Inflammatory macrophage treated with lipopolysaccharide for 1 hour (primary cell): ENCODE measurements at regions not wholly inside any gene's neighbourhood (a gene's known extent, or its start where the extent isn't known, plus 50 kb on each side); places are given as distances from the start of the nearest gene placed in this dataset.
A peak's percentile ranks its signal among the peaks of the same experiment; 100 is the strongest.

Source experiments
- DNase-seq, 2 donors: peaks; one replicate each; pipeline ENCODE4 v3.0.0-alpha.2; 2020 to 2022

- no peak for DNase-seq
Observed at GRCh38 chr3:117011687-117012250, 302.2 kb downstream of the TUSC7 start.

DNA sequence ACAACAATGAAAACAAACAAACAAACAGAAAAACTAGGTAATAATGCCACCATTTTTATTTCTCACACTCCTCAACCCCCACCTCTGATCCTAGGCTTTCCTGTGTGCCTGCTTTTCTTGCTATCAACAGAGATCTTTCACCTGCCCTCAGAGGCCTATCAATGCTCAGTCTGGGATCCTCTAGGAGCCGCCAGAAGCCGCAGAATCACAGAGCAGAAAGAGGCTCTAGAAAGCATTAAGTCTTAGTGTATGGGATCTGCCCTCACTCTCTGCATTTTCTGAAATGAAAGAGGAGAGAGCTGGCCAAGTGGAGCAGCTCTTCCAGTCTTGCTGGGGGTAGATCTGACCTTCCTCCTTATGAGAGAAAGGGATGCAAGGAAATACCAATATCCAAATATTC is 306.8 kb downstream of the TUSC7 start:
- no peak for DNase-seq

- DNase-seq, result no peak
Observed at GRCh38 chr3:117017135-117017894, 307.7 kb downstream of the TUSC7 start.

DNA sequence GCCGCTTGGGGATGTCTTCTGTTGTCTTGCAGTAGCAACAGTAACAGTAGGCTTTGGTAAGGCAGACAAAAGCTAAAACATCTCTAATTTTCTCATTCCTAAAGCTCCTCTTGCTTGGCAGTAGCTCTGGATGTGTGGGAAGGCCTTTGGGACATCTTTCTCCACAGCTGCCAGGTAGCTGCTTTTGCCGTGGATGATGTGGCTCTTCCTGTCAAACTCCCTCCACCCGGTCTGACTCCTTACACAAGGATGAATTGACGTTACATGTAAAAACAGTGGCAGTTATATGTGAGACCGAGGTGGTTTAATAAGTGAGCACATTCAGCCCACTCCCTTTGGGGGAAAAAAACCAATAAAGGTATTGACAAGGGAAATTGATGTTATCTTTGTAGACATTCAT is 309.1 kb downstream of the TUSC7 start:
- DNase-seq, result no peak

DNA sequence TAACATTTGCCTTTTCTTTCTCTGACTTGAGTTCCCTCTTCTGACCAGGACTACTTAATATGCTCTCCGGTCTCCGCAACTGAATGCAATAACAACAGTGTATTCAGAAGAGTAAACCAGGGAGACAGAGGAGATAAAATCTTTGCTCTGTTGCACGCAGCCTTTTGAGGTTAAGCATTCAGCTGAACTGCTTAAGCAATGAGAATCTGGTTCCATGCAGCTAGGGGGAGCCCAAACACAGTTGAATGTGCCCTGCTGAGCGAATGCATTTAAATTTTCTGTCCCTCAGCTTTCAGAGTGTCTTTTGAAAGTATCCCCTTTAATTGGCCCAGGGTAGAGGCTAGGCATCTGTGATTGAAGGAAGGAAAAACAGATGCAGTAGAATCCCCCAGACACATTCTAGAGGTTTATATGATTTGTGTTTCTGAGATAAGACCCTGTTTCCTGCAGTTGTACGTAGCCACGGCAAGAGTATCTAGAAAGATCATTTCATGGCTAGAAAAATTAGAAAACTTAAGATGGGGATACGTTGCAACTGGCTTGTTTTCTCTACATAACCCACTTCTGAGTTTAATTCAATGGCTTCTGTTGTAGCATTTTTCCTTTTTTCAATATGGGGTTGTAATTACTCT is 309.6 kb downstream of the TUSC7 start:
- peak; percentile 41 to 79 for DNase-seq

GRCh38 chr3:117026401-117026800 is 316.8 kb downstream of the TUSC7 start:
- no peak for DNase-seq

GRCh38 chr3:117035745-117036144 is 326.2 kb downstream of the TUSC7 start:
- DNase-seq, result peak in 1 of 2 donors; percentile 38

DNA sequence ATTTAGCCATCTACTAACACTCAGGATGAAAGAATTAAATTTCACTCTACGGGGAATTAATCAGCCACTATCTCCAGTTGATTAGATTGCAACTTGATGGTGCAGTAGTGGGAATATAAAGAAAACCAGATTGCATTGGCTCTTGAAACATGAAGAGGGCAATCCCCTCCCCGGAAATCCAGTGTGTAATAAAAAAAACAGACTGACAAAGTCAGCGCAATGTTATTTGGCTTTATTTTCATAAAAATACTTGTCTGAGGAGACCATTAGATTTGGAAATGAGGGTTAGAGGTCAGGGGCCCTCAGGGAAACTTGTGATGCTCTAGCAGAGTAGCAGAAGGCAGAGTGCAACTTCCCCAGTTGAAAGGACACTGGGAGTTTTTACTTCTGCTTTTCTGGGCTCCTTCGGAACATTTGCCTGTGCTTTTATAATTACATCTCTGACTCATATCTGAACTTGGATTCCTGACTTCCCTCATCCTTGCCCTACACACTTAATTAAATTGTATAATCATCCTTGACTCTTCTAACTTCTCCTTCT is 326.8 kb downstream of the TUSC7 start:
- DNase-seq, result peak; percentile 92 to 96

DNA sequence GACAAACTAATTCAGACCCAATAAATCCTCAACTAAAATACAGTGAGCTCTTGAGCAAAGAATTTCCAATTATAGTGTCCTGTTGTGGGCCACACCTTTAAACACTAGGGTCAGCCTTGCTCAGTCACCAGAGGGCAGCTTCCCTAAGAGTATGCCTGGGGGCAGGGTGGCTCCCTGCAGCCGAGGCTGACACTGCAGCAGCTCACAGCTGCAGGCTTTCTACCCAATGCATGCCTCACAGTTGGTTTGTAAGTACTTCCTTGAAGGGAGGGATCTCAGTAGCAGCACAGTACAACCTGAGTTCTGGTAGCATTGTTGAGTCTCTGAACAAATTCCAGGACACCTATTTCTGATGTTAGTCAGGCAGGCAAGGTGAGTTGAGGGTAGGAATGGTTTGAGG is 335.6 kb downstream of the TUSC7 start:
- DNase-seq, result no peak

DNA sequence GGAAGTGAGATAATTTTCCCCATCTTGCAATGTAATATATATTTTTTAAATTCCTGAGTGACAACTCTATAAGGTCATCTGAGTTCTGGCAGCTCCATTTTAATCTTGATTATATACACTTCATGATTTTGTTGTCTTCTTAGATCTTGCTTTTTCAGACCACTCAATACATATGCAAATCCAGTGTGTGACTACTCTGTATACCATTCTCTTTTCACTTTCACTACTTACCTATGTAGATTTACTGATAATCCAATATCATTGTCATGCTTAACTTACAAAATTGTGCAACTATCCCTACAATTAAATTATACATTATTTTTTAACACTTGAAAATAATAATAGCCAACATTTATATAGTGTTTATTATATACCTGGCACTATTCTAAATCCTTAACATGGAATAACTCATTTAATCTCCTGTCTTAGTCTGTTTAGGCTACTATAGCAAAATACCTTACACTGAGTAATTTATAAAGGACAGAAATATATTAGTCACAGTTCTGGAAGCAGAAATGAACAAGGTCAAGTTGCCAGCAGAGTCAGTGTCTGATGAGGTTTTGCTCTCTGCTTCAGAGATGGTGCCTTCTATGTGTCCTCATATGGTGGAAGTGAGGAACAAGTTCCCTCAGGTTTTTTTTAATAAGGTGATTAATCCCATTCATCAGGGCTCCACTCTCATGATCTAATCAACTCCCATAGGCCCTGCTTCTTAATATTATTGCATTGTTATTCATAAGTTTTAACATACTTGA is 338.5 kb downstream of the TUSC7 start:
- no peak for DNase-seq

GRCh38 chr3:117052395-117052794 is 342.8 kb downstream of the TUSC7 start:
- DNase-seq, result no peak

DNA sequence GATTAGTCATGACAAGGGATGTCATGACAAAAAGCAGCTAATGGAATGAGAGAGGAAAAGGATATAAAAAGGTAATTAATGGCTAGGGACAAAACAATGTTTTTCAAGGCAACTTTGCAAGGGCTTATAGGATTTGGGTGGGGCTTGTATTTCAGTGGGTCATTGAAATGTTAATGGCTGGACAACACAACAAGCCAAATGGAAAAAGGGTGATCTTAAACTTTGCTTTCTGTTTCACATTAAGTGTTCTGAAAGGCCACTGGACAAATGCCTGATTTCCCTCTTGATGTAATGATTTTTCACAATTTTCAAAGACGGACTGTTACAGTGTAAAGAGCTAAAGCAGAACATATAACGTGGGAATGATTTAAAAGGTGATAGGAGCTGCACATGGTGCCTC is 345.0 kb downstream of the TUSC7 start:
- peak in 1 of 2 donors; percentile 29 for DNase-seq

DNA sequence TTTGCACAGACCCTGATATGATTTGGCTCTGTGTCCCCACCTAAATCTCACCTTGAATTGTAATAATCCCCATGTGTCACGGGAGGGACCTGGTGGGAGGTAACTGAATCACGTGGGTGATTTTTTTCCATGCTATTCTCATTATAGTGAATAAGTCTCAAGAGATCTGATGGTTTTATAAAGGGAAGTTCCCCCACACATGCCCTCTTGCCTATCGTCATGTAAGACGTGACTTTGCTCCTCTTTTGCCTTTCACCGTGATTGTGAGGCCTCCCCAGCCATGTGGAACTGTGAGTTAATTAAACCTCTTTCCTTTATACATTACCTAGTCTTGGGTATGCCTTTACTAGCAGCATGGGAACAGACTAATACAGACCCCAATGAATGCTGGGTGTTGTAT is 347.4 kb downstream of the TUSC7 start:
- peak in 1 of 2 donors; percentile 24 for DNase-seq

DNA sequence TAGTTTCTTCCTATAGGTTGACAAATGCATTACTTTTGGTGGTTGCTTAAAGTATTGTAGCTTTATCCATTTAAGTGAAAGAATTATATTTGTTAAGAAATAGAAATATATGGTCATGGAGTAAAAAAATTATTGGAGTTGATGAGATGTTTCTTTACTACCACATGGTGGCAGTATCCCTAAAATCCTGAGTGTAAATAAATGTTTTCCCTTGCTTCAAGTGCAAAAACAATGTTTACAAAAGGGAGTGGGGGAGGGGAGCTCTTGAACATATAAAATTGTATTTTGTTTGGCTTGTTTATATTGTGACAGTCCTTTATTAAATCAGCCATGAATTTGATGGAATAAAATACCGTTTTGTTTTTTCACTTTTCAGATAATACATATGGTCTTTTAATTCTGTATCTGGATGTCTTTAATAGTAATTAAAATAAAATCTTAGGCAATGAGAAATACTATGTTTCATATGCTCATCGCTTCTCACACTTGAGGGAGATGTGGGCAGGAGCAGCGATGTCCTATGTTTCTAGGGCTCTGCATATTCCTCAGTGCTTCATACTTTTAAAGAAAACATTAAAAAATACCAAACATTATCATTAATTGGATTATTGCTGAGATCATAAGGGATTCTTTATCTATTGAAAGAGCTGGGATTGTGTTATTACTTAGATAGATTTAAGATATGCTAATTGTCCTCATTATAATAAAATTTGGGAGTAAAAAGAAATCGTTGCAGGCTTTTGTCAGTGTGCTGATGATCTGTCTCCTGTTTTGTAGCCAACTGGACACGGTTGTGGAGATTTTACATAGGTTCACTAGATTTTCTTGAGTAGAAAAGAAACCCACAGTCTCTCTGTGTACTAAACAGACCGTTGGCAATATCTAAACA is 349.7 kb downstream of the TUSC7 start:
- peak; percentile 40 to 46 for DNase-seq

GRCh38 chr3:117059956-117060270 is 350.3 kb downstream of the TUSC7 start:
- no peak for DNase-seq

DNA sequence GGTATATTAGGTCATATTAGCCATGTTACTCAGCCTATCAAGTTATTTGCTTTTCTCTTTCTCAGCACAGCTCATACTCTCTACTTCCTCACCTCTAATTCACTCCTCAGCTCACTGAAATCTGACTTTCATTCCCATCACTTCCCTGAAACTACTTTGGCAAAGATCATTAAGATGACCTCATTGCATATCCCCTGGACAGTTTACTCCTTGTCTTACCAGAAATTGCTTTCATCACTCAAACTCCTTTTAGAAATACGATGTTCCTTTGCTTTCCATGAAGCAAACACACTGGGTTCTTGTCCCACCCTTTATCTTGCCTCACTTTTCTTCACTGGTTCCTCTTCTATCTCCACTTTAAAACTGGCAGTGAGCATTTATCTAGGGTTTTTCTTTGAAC is 354.4 kb downstream of the TUSC7 start:
- peak; percentile 34 to 54 for DNase-seq

GRCh38 chr3:117068301-117068700 is 358.7 kb downstream of the TUSC7 start:
- no peak for DNase-seq

DNA sequence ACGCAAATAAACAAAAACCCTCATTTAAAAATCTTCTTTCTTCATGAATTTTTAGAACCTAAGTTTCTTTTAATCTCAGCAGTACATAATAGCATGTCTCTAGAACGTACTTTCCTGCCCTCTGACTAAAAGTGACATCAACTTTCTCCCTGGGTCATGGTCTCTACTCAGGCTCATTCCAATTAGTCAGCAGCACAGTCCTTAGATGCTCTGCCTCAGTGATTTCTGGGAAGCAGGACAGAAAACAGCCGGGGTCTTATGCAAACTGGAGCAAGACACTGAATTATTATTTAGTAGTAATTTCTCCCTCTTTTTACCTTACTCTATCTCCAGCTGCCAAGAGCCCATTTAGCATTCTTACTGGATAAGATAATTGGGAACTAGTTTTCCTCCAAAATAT is 365.2 kb downstream of the TUSC7 start:
- DNase-seq, result no peak

DNA sequence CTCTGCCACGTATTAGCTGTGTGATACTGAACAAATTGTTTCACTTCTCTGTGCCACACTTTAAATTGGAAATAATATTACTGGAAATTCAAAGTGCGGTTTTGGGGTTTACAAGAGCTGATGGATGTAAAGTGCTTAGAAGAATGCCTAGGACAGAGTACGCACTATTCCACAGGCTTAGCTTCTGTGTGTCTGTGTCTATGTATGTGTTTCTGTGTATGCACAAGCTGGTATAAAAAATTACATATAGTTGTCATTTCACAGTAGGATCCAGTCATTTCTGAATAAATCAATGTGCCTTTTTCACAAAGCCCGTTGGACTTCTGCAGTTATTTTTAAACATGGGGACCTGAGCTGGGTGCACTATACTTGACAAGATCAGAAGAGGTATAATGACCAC is 370.4 kb downstream of the TUSC7 start:
- DNase-seq, result no peak

GRCh38 chr3:117080872-117081271 is 371.3 kb downstream of the TUSC7 start:
- no peak for DNase-seq

DNA sequence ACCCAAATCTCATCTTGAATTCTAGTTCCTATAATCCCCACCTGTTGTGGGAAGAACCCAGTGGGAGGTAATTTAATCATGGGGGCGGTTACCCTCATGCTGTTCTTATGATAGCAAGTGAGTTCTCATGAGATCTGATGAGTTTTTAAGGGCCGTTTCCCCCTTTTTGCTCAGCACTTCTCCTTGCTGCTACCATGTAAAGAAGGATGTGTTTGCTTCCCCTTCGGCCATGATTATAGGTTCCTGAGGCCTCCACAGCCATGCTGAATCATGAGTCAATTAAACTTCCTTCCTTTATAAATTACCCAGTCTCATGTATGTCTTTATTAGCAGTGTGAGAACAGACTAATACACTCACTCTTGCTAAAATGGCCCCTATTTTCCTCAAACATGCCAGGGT is 374.7 kb downstream of the TUSC7 start:
- peak; percentile 17 to 42 for DNase-seq

DNA sequence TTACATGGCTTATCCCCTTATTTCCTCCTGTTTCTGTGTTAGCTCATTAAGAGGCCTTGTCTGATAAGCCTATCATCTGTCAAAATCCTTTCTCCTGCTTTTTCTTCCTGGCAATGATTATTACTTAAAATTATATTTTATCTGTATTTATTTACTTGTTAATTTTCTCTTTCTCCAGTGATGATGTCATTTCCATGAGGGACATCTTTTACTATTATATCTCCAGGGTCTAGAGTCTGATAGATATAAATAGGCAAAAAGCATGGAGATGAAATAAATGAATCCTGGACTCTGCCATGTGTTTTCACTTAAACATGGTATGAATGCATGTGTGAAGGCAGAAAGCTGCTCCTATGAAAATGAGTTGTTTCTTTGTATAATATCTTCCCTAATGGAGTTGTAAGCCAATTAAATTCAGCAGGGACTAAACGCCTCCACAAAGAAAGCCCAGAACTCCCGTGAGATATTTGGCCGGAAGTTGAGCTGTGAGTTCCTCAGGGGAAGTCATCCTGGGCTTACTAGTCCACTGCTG is 375.2 kb downstream of the TUSC7 start:
- DNase-seq, result no peak
